NAMALWA (cell line): ENCODE measurements at regions not wholly inside any gene's neighbourhood (a gene's known extent, or its start where the extent isn't known, plus 50 kb on each side); places are given as distances from the start of the nearest gene placed in this dataset.

ENCODE experiments used
- DNase-seq: peaks from one replicate; pipeline ENCODE4 v3.0.0-alpha.2; 2015; ENCODE audit warnings: low spot score

- no peak for DNase-seq
Observed at GRCh38 chr1:30316056-30316455, 407.3 kb downstream of the MATN1 start.

GRCh38 chr1:30315185-30315960 is 408.0 kb downstream of the MATN1 start:
- DNase-seq: peak; percentile 50

GRCh38 chr1:30314591-30314990 is 408.8 kb downstream of the MATN1 start:
- no peak for DNase-seq

- DNase-seq: no peak
Observed at GRCh38 chr1:30313584-30313983, 409.8 kb downstream of the MATN1 start.

GRCh38 chr1:30313176-30313575 is 410.2 kb downstream of the MATN1 start:
- no peak for DNase-seq

GRCh38 chr1:30312226-30312625 is 411.2 kb downstream of the MATN1 start:
- no peak for DNase-seq

GRCh38 chr1:30311749-30312148 is 411.6 kb downstream of the MATN1 start:
- DNase-seq: no peak

- DNase-seq: no peak
Observed at GRCh38 chr1:30310966-30311742, 412.2 kb downstream of the MATN1 start.

GRCh38 chr1:30307182-30307581 is 416.2 kb downstream of the MATN1 start:
- no peak for DNase-seq

- DNase-seq: no peak
Observed at GRCh38 chr1:30305519-30305918, 417.9 kb downstream of the MATN1 start.

- DNase-seq: no peak
Observed at GRCh38 chr1:30305061-30305460, 418.3 kb downstream of the MATN1 start.

- no peak for DNase-seq
Observed at GRCh38 chr1:30304080-30304479, 419.3 kb downstream of the MATN1 start.

- no peak for DNase-seq
Observed at GRCh38 chr1:30303387-30303786, 420.0 kb downstream of the MATN1 start.

- no peak for DNase-seq
Observed at GRCh38 chr1:30302858-30303257, 420.5 kb downstream of the MATN1 start.

- no peak for DNase-seq
Observed at GRCh38 chr1:30300669-30301068, 422.7 kb downstream of the MATN1 start.

GRCh38 chr1:30299393-30299792 is 424.0 kb downstream of the MATN1 start:
- DNase-seq: no peak

- no peak for DNase-seq
Observed at GRCh38 chr1:30295674-30296073, 427.7 kb downstream of the MATN1 start.

GRCh38 chr1:30295266-30295665 is 428.1 kb downstream of the MATN1 start:
- DNase-seq: no peak

- no peak for DNase-seq
Observed at GRCh38 chr1:30294508-30294907, 428.9 kb downstream of the MATN1 start.

GRCh38 chr1:30292451-30292850 is 430.9 kb downstream of the MATN1 start:
- DNase-seq: no peak

GRCh38 chr1:30291526-30291925 is 431.9 kb downstream of the MATN1 start:
- DNase-seq: no peak

- DNase-seq: no peak
Observed at GRCh38 chr1:30290581-30290980, 432.8 kb downstream of the MATN1 start.

- no peak for DNase-seq
Observed at GRCh38 chr1:30287976-30288375, 435.4 kb downstream of the MATN1 start.
